ENCODE measurements at regions not wholly inside any gene's neighbourhood (a gene's known extent, or its start where the extent isn't known, plus 50 kb on each side); places are given as distances from the start of the nearest gene placed in this dataset.

- TF ChIP-seq EZH2 (IDR thresholded peaks at IDR 0.05) = no peak
- TF ChIP-seq POLR2AphosphoS5 (IDR thresholded peaks at IDR 0.05; ENCODE audit: borderline replicate concordance, low read depth, low read length) = no peak
- TF ChIP-seq FOXP2 (optimal IDR thresholded peaks at IDR 0.05; ENCODE audit: control extremely low read depth, extremely low read length, insufficient read depth) = no peak
Observed at GRCh38 chr2:185668710-185669109, 69.9 kb upstream of the FSIP2 start.

Data from SK-N-MC (cell line).